HG03460 (cell line): ENCODE measurements at regions not wholly inside any gene's neighbourhood (a gene's known extent, or its start where the extent isn't known, plus 50 kb on each side); places are given as distances from the start of the nearest gene placed in this dataset.
"Not testable (repeated sequence)": the region's sequence is repeated elsewhere in the genome, so short reads cannot be mapped to it uniquely, and the experiment has no call there.

Experiments used
- ATAC-seq: cut with Tn5 transposase; IDR thresholded peaks from one replicate; pipeline ENCODE4 v1.9.1; 2021; ENCODE audit not compliant: unreplicated experiment

GRCh38 chr20:24831232-24831631, 117.8 kb upstream of the CST7 start:
- no peak for ATAC-seq

GRCh38 chr20:24832518-24832917, 116.6 kb upstream of the CST7 start:
- no peak for ATAC-seq

GRCh38 chr20:24833592-24833991, 115.5 kb upstream of the CST7 start:
- ATAC-seq, result no peak

- ATAC-seq, result no peak
Measured at GRCh38 chr20:24834310-24834709, 114.8 kb upstream of the CST7 start.

GRCh38 chr20:24835195-24835594, 113.9 kb upstream of the CST7 start:
- ATAC-seq, result no peak

- no peak for ATAC-seq
Measured at GRCh38 chr20:24836041-24836533, 113.0 kb upstream of the CST7 start.

- ATAC-seq, result no peak
Measured at GRCh38 chr20:24836661-24837299, 112.3 kb upstream of the CST7 start.

- ATAC-seq, result no peak
Measured at GRCh38 chr20:24837781-24838450, 111.2 kb upstream of the CST7 start.

GRCh38 chr20:24838546-24839535, 110.2 kb upstream of the CST7 start:
- ATAC-seq, result no peak

GRCh38 chr20:24840121-24840713, 108.9 kb upstream of the CST7 start:
- no peak for ATAC-seq

- no peak for ATAC-seq
Measured at GRCh38 chr20:24842274-24842917, 106.7 kb upstream of the CST7 start.

- peak; percentile 93 for ATAC-seq
Measured at GRCh38 chr20:24842918-24843715, 106.0 kb upstream of the CST7 start.

GRCh38 chr20:24850176-24850575, 98.9 kb upstream of the CST7 start:
- no peak for ATAC-seq

GRCh38 chr20:24851346-24852019, 97.6 kb upstream of the CST7 start:
- ATAC-seq, result no peak

GRCh38 chr20:24853916-24854315, 95.2 kb upstream of the CST7 start:
- ATAC-seq, result no peak

GRCh38 chr20:24855848-24856247, 93.2 kb upstream of the CST7 start:
- no peak for ATAC-seq

- ATAC-seq, result not testable (repeated sequence)
Measured at GRCh38 chr20:24858500-24858899, 90.6 kb upstream of the CST7 start.

GRCh38 chr20:24859539-24859938, 89.5 kb upstream of the CST7 start:
- ATAC-seq, result no peak

- no peak for ATAC-seq
Measured at GRCh38 chr20:24862186-24862585, 86.9 kb upstream of the CST7 start.
